Lower leg skin (tissue), 3 donors: ENCODE measurements at regions not wholly inside any gene's neighbourhood (a gene's known extent, or its start where the extent isn't known, plus 50 kb on each side); places are given as distances from the start of the nearest gene placed in this dataset.

ENCODE experiments used
- CTCF ChIP-seq, 3 donors: fragments of 450-650 bp; IDR thresholded peaks; one replicate each; pipeline ENCODE4 v1.5.1; 2016; ENCODE audit warnings: antibody characterized with exemption in 3 of 3, mild to moderate bottlenecking in 3 of 3, moderate library complexity in 2 of 3
- POLR2A ChIP-seq, 2 donors: fragments of 450-650 bp; IDR thresholded peaks; one replicate each; pipeline ENCODE4 v1.6.1; 2016 to 2017; ENCODE audit warnings: antibody characterized with exemption in 2 of 2, mild to moderate bottlenecking in 1 of 2, moderate library complexity in 1 of 2

- no peak for TF ChIP-seq CTCF (IDR thresholded peaks at IDR 0.05)
- no peak for TF ChIP-seq POLR2A (IDR thresholded peaks at IDR 0.05)
These were observed 87.5 kb downstream of the CD200R1L start for GRCh38 chr3:112759210-112759609.
